ENCODE measurements at regions not wholly inside any gene's neighbourhood (a gene's known extent, or its start where the extent isn't known, plus 50 kb on each side); places are given as distances from the start of the nearest gene placed in this dataset.
A peak's percentile ranks its signal among the peaks of the same experiment; 100 is the strongest.

- DNase-seq: no peak
Observed at GRCh38 chr15:26477044-26477443, 295.8 kb downstream of the GABRB3 start.

- no peak for DNase-seq
Observed at GRCh38 chr15:26475554-26475953, 297.3 kb downstream of the GABRB3 start.

GRCh38 chr15:26472661-26473060, 300.2 kb downstream of the GABRB3 start:
- no peak for DNase-seq

- DNase-seq: no peak
Observed at GRCh38 chr15:26461847-26462608, 310.8 kb downstream of the GABRB3 start.

- no peak for DNase-seq
Observed at GRCh38 chr15:26460165-26460564, 312.7 kb downstream of the GABRB3 start.

GRCh38 chr15:26455828-26456227, 317.0 kb downstream of the GABRB3 start:
- no peak for DNase-seq

- DNase-seq: peak; percentile 79
Observed at GRCh38 chr15:26453914-26454313, 319.0 kb downstream of the GABRB3 start.

GRCh38 chr15:26451995-26452394, 320.9 kb downstream of the GABRB3 start:
- DNase-seq: no peak

GRCh38 chr15:26449291-26449690, 323.6 kb downstream of the GABRB3 start:
- DNase-seq: peak; percentile 94

- DNase-seq: no peak
Observed at GRCh38 chr15:26443321-26443720, 329.5 kb downstream of the GABRB3 start.

GRCh38 chr15:26442680-26443079, 330.2 kb downstream of the GABRB3 start:
- DNase-seq: no peak

- DNase-seq: no peak
Observed at GRCh38 chr15:26439681-26440080, 333.2 kb downstream of the GABRB3 start.

GRCh38 chr15:26438718-26439117, 334.1 kb downstream of the GABRB3 start:
- no peak for DNase-seq

GRCh38 chr15:26438316-26438715, 334.6 kb downstream of the GABRB3 start:
- DNase-seq: peak; percentile 56

- DNase-seq: no peak
Observed at GRCh38 chr15:26433818-26434217, 339.0 kb downstream of the GABRB3 start.

GRCh38 chr15:26433060-26433459, 339.8 kb downstream of the GABRB3 start:
- no peak for DNase-seq

- DNase-seq: no peak
Observed at GRCh38 chr15:26421065-26421464, 351.8 kb downstream of the GABRB3 start.

- DNase-seq: no peak
Observed at GRCh38 chr15:26395624-26396023, 377.2 kb downstream of the GABRB3 start.

- DNase-seq: peak; percentile 60
Observed at GRCh38 chr15:26394801-26395200, 378.1 kb downstream of the GABRB3 start.

GRCh38 chr15:26392956-26393355, 379.9 kb downstream of the GABRB3 start:
- no peak for DNase-seq

- DNase-seq: no peak
Observed at GRCh38 chr15:26391567-26392194, 381.2 kb downstream of the GABRB3 start.

GRCh38 chr15:26382444-26383072, 390.3 kb downstream of the GABRB3 start:
- DNase-seq: no peak

- DNase-seq: no peak
Observed at GRCh38 chr15:26378304-26378703, 394.6 kb downstream of the GABRB3 start.

GRCh38 chr15:26376243-26376642, 396.6 kb downstream of the GABRB3 start:
- DNase-seq: no peak
